ENCODE measurements at regions not wholly inside any gene's neighbourhood (a gene's known extent, or its start where the extent isn't known, plus 50 kb on each side); places are given as distances from the start of the nearest gene placed in this dataset.

DNA sequence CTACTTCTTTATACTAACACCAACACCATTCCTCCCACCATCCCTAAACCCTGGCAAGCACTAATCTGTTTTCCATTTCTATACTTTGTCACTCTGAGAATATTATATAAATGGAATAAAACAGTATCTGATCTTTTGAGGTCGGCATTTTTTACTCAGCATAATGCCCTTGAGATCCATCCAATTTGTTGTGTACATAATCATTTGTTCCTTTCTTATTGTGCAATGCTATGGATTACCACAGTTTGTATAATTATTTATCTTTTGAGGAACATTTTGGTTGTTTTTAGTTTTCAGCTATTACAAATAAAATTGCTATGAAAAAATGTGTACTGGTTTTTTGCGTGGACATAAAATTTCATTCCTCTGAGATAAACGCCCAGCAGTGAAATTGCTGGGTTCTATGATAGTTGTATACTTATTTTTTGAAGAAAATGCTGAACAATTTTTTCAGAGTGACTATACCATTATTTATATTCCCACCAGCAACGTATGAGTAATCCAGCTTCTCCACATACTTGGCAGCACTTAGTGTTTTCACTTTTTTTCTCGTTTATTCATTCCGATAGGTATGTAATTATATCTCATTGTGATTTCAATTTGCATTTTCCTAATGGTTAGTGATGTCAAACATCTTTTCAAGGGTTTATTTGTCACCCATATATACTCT, 154.3 kb upstream of the DCAF8L1 start:
- TF ChIP-seq, protein P1, sequence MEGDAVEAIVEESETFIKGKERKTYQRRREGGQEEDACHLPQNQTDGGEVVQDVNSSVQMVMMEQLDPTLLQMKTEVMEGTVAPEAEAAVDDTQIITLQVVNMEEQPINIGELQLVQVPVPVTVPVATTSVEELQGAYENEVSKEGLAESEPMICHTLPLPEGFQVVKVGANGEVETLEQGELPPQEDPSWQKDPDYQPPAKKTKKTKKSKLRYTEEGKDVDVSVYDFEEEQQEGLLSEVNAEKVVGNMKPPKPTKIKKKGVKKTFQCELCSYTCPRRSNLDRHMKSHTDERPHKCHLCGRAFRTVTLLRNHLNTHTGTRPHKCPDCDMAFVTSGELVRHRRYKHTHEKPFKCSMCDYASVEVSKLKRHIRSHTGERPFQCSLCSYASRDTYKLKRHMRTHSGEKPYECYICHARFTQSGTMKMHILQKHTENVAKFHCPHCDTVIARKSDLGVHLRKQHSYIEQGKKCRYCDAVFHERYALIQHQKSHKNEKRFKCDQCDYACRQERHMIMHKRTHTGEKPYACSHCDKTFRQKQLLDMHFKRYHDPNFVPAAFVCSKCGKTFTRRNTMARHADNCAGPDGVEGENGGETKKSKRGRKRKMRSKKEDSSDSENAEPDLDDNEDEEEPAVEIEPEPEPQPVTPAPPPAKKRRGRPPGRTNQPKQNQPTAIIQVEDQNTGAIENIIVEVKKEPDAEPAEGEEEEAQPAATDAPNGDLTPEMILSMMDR (IDR thresholded peaks at IDR 0.05; ENCODE audit: insufficient read depth, low read depth, low read length), result no peak
- TF ChIP-seq EZH2 (IDR thresholded peaks at IDR 0.05; ENCODE audit: insufficient read depth, low read length), result no peak
